GM18502 (cell line): ENCODE measurements at regions not wholly inside any gene's neighbourhood (a gene's known extent, or its start where the extent isn't known, plus 50 kb on each side); places are given as distances from the start of the nearest gene placed in this dataset.
A peak's percentile ranks its signal among the peaks of the same experiment; 100 is the strongest.

Experiments used
- ATAC-seq: cut with Tn5 transposase; IDR thresholded peaks from one replicate; pipeline ENCODE4 v1.9.1; 2021; ENCODE audit warnings: mild to moderate bottlenecking; ENCODE audit not compliant: unreplicated experiment, poor library complexity

DNA sequence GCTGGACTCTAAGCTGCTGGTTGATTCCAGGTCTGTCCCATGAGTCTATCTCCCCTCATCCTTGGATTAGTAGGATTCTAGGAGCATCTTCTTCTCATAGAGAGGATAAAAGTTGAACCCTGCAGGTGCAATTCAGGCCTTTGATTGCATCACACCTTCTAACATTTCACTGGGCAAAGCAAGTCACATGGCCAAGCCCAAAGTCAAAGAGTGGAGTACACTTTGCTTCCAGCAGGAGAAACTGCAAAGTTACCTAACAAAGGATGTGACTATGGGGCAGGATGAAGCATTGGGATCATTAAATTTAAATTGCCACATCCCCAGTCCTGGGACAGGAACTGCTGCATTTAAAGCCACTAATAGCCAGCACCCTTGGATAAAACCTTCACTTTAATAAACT lies 51.0 kb upstream of the EGFLAM start:
- ATAC-seq = no peak

- no peak for ATAC-seq
Measured at GRCh38 chr5:38202741-38203140, 55.6 kb upstream of the EGFLAM start.

GRCh38 chr5:38200872-38201557 lies 57.3 kb upstream of the EGFLAM start:
- ATAC-seq = no peak

DNA sequence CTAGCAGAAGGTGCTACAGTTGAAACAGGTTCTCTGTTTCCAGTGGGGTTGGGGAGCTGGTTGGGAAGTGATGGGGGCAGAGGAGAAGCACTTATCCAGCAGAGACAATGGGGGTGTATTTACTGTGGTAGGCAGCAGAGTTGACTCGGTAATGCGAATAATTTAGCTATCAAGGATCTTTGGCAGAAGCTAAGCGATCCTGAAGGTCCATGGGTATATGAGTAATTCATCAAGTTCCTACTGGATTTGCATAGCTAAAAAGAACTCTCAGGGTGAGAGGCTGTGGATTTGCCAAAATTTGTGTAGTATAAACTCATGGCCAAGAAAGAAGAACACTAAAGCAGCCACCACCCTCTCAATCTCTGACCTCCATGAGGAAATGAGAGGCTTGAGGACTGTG lies 61.2 kb upstream of the EGFLAM start:
- no peak for ATAC-seq

GRCh38 chr5:38193015-38193581 lies 65.3 kb upstream of the EGFLAM start:
- peak; percentile 83 for ATAC-seq

DNA sequence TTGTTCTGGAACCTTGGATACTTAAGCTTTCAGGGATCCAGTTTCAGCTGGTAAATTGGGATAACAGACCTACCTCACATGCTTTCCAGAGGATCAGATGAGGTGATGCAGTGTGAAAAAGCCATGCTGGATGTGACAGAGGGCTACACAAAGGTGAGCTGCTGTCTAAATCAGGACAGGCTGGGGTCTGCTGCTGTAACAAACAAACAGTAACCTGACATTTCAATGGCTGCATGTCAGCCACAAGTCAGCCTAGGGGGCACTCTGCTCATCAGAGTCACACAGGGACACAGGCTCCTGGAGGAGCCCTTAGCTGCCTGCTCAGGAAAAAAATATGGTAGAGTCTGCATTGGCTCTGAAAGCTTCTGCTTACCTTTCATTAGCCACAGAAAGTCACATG lies 66.7 kb upstream of the EGFLAM start:
- no peak for ATAC-seq

DNA sequence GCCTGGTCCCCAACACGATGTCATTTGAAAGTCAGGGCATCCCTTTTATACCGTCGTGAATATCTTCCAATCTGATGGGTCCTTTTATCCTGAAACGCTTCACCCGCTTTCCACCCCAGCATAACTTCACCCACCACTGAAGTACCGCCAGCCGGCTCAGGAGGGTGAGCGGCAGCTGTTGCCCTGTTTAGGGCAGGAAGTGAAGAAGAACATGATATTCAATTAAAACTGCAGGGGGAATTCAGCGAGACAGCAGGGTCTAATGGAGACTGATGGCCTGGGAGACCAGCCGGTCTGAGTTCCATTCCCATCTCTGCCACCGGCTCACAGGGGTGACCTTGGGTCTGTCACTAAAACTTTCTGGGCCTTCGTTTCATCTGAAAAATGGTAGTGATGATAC lies 68.2 kb upstream of the EGFLAM start:
- ATAC-seq = no peak

GRCh38 chr5:38189081-38189504 lies 69.3 kb upstream of the EGFLAM start:
- ATAC-seq = no peak

GRCh38 chr5:38188591-38188990 lies 69.8 kb upstream of the EGFLAM start:
- no peak for ATAC-seq

GRCh38 chr5:38187532-38187931 lies 70.8 kb upstream of the EGFLAM start:
- ATAC-seq = no peak

DNA sequence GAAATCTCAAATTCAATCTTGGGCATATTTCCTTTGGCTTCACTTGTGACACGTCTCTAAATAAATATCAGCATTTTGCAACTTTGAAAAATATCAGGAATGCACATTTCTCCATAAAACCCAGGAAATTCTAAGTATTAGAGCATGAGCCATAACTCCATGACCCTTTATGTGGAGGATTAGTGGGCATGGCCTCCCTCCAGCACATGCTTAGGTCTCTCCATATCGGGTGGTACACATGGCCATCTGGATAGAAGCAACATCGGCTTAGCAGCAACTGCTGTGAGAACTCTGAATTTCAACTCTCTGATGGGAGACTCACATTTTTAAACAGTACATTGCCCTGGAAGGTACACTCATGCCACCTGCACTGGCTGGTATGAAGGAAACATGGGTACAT lies 73.7 kb upstream of the EGFLAM start:
- ATAC-seq = no peak

GRCh38 chr5:38182991-38183390 lies 75.4 kb upstream of the EGFLAM start:
- ATAC-seq = no peak

- no peak for ATAC-seq
Measured at GRCh38 chr5:38168029-38168428, 90.3 kb upstream of the EGFLAM start.

DNA sequence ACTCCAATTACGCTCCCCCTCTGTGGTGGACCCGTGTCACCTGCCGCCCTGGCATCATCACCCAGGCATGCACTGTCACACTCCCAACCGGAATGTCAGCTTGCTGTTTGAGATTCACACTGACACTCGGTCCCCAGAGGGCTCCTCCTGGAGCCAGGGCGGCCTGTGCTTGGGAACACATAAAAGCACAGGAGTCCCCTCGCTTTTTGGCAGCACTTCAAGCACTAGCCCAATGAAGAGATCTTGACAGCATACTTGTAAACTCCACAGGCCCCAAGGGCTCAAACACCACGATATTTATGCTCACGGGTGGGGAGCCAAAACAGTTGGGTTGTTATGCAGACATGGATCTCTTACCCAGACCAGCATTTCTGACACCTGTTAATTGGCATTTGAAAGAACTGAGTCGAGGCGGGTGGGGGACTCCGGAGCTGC lies 90.8 kb upstream of the EGFLAM start:
- ATAC-seq = no peak

DNA sequence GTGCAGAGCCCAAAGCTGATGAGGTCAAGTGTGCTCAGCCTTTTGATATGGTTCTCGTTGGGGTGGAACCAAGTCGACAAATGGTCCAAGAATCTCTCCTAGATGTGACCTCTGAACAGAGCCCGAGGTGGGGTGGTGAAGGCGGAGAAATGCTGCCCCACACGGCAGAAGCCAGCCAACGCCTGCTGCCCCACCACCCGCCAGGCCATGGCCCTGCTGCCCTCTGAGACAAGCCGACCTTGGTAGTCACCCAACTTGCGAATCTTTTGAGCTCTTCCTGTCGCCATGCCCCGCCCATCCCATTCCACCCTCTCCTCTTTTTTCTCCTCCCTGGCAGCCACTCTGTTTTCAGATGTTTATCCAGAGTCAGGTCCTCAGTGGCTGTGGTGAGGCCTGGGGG lies 91.5 kb upstream of the EGFLAM start:
- no peak for ATAC-seq

DNA sequence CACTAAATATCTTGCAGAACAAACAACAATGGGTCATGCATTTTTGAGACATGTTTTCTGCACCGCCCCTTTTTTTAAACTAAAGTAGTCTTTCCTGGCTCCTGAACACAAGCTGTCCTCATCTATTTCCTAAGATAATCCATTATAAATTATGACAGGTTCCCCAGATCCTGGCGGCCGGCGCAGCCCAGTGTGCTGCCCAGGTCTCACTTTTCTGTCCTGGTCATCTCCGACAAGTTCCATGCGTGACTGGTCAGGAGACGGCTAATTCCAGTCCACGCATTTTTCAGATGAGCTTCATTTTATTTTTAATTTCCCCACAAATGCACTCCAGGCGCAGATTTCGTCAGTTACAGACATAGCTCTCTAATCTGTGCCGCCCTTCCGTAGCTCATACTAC lies 92.9 kb upstream of the EGFLAM start:
- no peak for ATAC-seq

- no peak for ATAC-seq
Measured at GRCh38 chr5:38164776-38165399, 93.5 kb upstream of the EGFLAM start.

DNA sequence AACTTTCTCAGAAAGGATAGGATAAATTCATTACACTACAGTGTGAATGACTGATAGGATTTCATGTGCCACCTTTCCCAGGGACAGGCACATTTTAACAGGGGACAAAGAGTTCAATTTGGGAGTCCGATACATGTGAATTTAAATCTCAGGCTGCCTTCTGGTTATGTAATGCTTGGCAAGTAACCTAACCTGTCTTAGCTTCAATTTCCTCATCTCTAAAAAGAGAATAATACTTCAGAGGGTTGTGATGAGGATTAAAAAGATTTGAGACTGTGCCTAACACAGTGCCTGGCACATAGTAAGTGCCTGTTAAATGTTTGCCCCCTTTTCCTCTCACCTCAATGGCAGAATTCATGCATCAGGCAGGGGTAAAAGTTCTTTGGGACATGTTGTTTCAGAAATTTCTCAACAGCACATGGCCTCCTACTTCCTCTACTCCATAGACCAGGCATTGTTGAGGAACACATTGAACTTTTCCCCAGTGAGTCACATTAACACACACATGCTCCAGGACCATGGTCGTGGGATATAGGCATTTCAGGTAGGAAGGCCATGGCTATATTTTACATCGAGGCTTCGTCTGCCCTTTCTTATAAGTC lies 94.6 kb upstream of the EGFLAM start:
- no peak for ATAC-seq

DNA sequence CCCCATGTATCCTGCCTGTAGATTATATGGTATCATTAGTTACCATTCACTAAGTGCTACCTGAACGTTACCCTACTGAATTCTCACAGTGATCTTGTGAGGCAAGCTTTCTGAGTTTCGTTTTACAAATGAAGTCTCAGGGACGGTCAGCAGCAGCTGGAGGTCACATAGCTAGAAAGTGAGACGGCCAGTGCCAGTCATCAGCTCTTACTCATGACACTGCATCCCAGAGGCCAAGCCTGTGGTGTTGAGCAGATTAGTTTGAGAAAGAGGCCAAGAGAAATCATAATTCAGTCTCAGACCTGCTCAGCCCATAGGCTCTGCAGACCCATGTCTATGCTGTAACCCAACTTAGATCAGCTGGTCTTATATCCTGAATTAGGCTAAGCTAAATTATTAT lies 95.7 kb upstream of the EGFLAM start:
- no peak for ATAC-seq

GRCh38 chr5:38157024-38157423 lies 101.3 kb upstream of the EGFLAM start:
- ATAC-seq = no peak

DNA sequence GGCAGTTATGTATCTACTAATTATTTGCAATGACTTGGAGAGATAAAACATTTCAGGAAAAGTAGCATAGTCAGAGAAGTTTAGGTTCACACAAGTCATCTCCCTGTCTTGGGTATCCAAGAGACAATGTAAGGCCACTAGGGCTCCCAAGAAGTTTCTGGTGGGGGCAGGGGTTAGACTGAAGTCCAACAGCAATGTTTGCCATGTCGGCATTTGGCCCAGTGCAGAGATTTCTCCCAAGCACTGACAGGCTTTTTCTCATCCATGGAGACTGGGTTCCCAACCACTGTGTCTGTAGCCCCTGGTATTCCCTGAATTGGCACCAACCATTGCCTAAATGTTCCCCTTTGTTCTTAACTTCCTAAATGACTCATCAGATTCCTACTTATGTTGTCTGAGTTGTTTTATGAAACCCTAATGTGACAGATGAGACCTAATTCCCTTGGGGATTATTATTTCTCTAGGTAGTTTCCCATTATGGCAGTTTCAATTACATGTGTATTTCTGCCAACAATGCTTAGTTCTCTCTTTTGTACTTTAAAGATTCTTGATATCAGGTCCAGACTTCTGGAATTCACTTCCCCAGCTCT lies 103.6 kb upstream of the EGFLAM start:
- ATAC-seq = no peak
